ENCODE measurements at regions not wholly inside any gene's neighbourhood (a gene's known extent, or its start where the extent isn't known, plus 50 kb on each side); places are given as distances from the start of the nearest gene placed in this dataset.
A peak's percentile ranks its signal among the peaks of the same experiment; 100 is the strongest.

- TF ChIP-seq POLR2AphosphoS5 (IDR thresholded peaks at IDR 0.05; ENCODE audit: low read depth, low read length) (no peak), REST (IDR thresholded peaks at IDR 0.05; ENCODE audit: insufficient read depth in 1 of 2, low read depth in 2 of 2, low read length in 1 of 2) (no peak), TCF7L2 (IDR thresholded peaks at IDR 0.05; ENCODE audit: low read depth, low read length) (no peak), CTCF (IDR thresholded peaks at IDR 0.05) (no peak), SIN3A (IDR thresholded peaks at IDR 0.05; ENCODE audit: borderline replicate concordance, insufficient read depth, low read depth, low read length) (no peak)
- H3K9me3 ChIP-seq (ENCODE audit: control insufficient read depth, insufficient read depth, low read depth, low read length), result no peaks in the 10 kb centered on the region
- no peak overlapping the region for H3K4me3 ChIP-seq (ENCODE audit: low read depth in 2 of 2, low read length in 2 of 2)
- in situ Hi-C loops (cut with HindIII; ENCODE audit: low pct_unique_long_range_greater_than_20kb, low sequenced_read_pairs) (no loop called here), intact Hi-C loops (cut with micrococcal nuclease; ENCODE audit: unreplicated experiment) (loop anchor here (5.0 to 10.0 kb wide), 2 partner anchors 155 to 358 kb away; no protein-coding TSS in a partner anchor)
- no peaks in the 10 kb centered on the region for H3K36me3 ChIP-seq (ENCODE audit: control insufficient read depth, insufficient read depth, low read length)
- POLR2A ChIA-PET, result no interaction called here
- H3K27me3 ChIP-seq (ENCODE audit: control insufficient read depth, insufficient read depth, low read length), result no peaks in the 10 kb centered on the region
- H3K27ac ChIP-seq (ENCODE audit: low read length), result peak overlapping the region; percentile 92
- DNase-seq (ENCODE audit: low read depth, low spot score), result no peak
- no TSS peak for BruUV-seq (replicated peaks)
- H3K4me1 ChIP-seq (ENCODE audit: control insufficient read depth, insufficient read depth, low read length), result peaks cover 18% of the 10 kb centered on the region
- CTCF ChIA-PET, result no interaction called here
- no peak for ATAC-seq
Measured at GRCh38 chr18:70452501-70452900, 163.7 kb downstream of the SOCS6 start.

- no TSS peak for BruUV-seq (replicated peaks)
- POLR2A ChIA-PET, result interaction anchor here (0.6 kb wide), 1 partner anchor 154 kb away, joined by 3 read pairs; no protein-coding TSS in a partner anchor
- no peaks in the 10 kb centered on the region for H3K9me3 ChIP-seq (ENCODE audit: control insufficient read depth, insufficient read depth, low read depth, low read length)
- ATAC-seq (no peak), DNase-seq (ENCODE audit: low read depth, low spot score) (no peak)
- no peaks in the 10 kb centered on the region for H3K27me3 ChIP-seq (ENCODE audit: control insufficient read depth, insufficient read depth, low read length)
- H3K27ac ChIP-seq (ENCODE audit: low read length), result peak overlapping the region; percentile 92
- CTCF ChIA-PET, result interaction anchor here (0.8 to 1.0 kb wide), 2 partner anchors 17 to 255 kb away, joined by 7 to 15 read pairs; no protein-coding TSS in a partner anchor
- no peaks in the 10 kb centered on the region for H3K36me3 ChIP-seq (ENCODE audit: control insufficient read depth, insufficient read depth, low read length)
- peaks cover 16% of the 10 kb centered on the region for H3K4me1 ChIP-seq (ENCODE audit: control insufficient read depth, insufficient read depth, low read length)
- H3K4me3 ChIP-seq (ENCODE audit: low read depth in 2 of 2, low read length in 2 of 2), result no peak overlapping the region
- intact Hi-C loops (cut with micrococcal nuclease; ENCODE audit: unreplicated experiment), result loop anchor here (5.0 to 10.0 kb wide), 2 partner anchors 153 to 356 kb away; no protein-coding TSS in a partner anchor
- in situ Hi-C loops (cut with HindIII; ENCODE audit: low pct_unique_long_range_greater_than_20kb, low sequenced_read_pairs), result no loop called here
- TF ChIP-seq CTCF (IDR thresholded peaks at IDR 0.05) (peak; percentile 60; the same call in 1 of the 2 replicates), SIN3A (IDR thresholded peaks at IDR 0.05; ENCODE audit: borderline replicate concordance, insufficient read depth, low read depth, low read length) (no peak)
Measured at GRCh38 chr18:70450426-70451253, 161.8 kb downstream of the SOCS6 start.
